ENCODE measurements at regions not wholly inside any gene's neighbourhood (a gene's known extent, or its start where the extent isn't known, plus 50 kb on each side); places are given as distances from the start of the nearest gene placed in this dataset.
"Not testable (repeated sequence)": the region's sequence is repeated elsewhere in the genome, so short reads cannot be mapped to it uniquely, and the experiment has no call there.

DNA sequence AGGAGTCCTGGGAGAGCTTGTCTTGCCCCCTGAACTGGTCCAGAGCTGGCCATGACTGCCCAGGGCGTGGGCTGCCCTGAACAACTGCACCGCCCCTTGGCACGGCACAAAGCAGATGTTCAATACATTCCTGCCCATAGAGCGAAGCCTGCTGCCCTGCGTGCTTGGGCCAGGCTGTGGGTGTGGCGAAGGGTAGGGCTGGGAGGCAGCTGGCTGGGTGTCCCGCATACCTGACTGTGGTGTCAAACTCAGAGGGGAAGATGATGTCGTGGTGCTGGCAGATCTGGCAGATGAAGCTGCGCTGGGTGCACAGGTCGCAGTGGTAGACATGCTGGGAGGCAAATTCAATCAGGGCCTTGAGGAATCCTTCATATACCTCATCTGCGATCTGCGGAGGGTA lies 124.2 kb upstream of the SMURF2 start:
- DNase-seq (ENCODE audit: low spot score) (no peak), ATAC-seq (no peak)

DNA sequence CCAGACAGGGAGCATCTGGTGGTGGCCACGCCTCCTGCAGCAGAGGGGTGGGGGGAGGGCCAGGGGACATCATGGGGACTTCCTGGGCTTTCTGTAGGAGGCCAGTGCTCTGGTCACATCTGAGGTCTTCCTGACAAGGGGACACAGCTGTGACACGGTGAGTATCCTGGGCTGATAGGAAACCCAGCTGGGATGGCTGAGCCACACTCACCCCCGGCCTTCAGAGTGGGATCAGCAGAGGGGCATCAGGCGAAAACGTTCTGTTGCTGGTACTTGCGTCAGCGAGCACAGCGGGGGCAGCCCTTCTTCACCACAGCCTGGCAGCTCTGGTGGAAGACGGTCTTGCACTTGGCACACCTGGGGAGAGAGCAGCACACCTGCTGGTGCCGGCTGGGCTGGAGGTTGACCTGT lies 122.9 kb upstream of the SMURF2 start:
- ATAC-seq (no peak), DNase-seq (ENCODE audit: low spot score) (peak; percentile 27)

DNA sequence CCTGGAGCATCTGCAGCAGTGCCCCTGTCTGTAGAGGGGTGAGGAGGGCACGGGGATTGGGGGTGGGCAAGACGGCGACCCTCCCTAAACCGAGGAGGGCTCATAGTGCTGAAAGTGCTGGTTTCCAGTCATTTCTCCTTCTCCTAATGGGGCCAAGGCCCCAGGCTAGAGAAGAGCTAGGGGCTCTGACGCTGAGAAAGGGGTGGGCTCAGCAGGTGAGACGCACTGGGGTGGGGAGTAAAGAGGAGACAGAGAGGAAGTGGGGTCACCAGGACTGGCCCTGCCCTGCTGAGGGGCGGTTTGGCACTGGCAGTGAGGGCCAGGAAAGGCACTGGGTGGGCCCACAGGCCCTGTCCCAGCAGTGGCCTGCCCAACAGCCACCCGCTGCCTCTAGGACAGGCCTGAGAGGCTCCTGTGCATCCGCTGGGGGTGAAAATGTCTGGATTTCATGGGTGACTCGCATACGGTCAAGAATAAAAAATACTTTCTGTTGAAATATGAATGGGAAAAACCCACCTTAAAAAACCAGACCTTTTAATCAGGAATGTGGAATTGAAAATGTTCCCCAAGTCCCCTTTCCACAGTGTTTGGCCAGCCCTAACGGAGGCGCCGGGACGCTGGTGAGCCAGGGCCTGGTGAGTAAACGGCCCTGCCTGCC lies 122.4 kb upstream of the SMURF2 start:
- ATAC-seq = no peak
- DNase-seq (ENCODE audit: low spot score) = peak; percentile 27

GRCh38 chr17:64783556-64784352 lies 121.6 kb upstream of the SMURF2 start:
- no peak for ATAC-seq
- peak; percentile 43 for DNase-seq (ENCODE audit: low spot score)

DNA sequence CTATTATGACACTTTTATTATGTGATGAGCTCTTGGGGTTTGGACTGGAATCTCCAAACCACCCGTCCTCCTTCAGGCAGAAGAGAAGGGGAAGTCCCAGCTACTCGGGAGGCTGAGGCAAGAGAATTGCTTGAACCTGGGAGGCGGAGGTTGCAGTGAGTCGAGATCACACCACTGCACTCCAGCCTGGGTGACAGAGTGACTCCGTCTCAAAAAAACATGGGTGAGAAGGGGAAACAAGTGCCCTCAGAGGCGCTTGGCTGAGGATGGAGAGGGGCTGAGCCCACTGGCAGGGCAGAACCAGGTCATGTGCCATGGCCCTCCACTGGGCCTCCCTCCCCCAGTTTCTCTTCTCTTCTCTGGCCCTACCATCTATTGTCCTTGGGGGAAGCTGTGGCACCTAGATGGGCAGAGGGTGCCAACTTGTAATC lies 120.9 kb upstream of the SMURF2 start:
- peak; percentile 36 for DNase-seq (ENCODE audit: low spot score)
- ATAC-seq = no peak

DNA sequence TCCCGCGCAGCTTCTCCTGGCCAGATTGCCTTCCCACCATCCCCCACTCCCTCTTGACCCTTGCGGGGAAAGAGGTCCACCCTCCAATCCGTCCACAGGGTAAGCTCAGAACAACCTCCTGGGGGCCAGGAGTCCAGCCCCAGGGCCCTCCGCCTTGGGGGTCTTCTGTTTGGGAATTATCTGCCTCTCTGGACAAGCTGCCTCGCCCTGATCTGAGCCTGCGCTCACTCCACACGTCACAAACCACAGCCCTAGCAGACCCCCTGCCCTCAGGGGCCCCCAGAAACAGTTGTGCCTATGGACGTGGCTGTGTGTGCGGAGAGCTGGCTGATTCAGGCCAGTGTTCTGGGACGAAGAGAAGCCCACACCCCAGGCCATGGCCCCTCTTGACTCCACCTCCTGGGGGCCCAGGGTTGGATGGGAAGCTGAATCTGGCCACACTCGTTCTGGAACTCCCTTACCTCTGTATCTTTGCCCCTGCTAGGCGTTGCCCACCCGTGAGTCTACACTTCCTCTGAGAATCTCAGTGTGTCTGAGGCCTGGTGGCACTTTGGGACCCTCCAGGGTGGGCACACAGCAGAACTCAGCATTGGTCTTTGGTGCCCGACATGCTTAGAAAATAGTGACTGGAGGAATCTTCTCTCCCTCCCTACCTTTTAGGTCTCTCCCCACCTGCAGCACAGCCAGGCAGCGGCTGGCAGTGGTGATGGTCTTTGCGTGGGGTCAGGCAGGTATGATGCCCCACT lies 119.9 kb upstream of the SMURF2 start:
- DNase-seq (ENCODE audit: low spot score) (peak; percentile 40), ATAC-seq (no peak)

- DNase-seq (ENCODE audit: low spot score) (peak; percentile 53), ATAC-seq (peak; percentile 18)
These were observed 119.1 kb upstream of the SMURF2 start for GRCh38 chr17:64781014-64781756.

DNA sequence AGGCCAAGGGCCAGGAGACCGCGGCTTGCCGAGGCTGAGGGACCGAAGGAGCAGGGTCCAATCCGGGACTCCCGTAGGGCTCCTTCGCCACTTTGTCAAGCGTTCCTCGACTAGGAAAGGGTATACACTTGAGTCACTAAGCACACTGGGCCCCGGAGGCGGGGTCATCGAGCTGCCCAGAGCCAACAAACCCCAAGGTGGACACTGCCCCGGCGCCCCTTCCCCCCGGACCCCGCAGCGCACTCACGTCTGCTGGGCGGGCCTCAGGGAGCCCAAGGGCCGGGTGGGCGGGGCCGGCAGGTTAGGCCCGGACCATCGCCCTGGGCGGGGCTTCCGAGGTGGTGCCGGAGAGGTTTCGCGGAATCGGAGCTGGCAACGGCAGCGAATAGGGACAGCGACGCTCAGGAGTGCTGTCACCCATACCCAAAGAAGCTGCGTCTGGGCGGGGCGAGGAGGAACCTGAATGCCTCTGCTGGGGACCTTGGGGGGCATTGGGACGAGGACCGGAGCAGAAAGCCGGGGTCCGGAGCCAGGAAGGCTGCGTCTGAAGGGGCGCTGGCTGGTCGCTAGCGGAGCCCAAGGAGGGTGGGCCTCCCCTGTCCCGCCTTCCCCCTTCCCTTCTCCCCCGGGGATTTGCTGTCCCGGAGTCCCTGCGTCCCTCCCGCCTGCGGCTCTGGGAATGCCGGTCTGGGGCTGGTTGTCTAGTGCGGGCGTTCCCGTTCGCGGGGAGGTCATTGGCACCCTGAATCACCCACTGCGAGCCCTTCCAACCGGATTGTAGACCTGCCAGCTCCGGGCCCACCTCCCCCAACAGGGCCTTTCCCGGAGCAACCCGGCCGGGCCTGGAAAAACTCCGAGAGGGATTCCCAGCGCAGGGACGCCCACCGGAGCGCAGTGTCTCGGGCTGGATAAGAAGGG lies 118.2 kb upstream of the SMURF2 start:
- DNase-seq (ENCODE audit: low spot score) = peak; percentile 63

GRCh38 chr17:64779376-64780095 lies 117.4 kb upstream of the SMURF2 start:
- DNase-seq (ENCODE audit: low spot score) (peak; percentile 45), ATAC-seq (no peak)

More for the DNA sequence above, 118.2 kb upstream of the SMURF2 start:
- peak; percentile 28 for ATAC-seq

- DNase-seq (ENCODE audit: low spot score); ATAC-seq: not testable (repeated sequence)
These were observed 116.9 kb upstream of the SMURF2 start for GRCh38 chr17:64779098-64779375.

DNA sequence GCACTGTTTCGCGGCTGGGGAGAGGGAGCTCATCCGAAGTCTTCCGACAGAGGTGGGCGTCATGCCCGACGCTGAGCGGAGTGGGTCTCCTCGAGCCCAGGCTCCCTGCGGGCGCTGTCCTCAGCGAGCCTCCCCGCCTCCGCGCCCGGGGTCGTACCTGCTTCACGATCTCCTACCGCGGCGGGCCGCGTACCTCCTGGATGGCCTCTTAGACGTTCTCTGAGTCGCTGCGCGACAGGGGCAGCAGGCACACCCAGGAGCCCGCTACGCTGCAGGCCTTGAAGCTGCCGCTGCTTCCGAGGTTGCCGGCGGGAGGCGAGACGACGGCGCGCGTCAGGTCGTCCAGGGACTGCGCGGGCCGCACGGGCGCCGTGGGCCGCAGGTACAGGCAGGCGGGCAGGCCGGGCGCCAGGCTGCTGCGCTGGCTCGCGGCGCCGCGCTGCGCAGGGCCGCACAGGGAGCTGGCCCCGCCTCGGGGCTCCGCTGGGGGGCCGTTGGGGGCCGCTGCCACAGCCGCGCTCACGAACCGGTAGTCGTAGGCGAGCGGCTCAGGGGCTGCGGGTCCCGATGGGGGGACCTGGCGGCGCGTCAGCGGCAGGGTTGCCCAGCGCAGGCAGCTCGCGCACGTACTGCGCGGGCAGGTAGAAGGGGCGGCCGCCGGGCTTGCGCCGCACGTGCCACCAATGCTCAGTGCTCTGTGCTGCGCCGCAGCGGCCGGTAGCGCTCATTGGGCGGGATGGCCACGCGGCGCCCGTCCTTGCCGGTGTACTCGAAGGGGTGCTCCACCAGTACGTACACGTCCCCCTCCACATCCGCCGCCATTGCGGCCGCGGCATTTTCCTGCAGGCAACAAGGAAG lies 116.4 kb upstream of the SMURF2 start:
- ATAC-seq = peak; percentile 51
- peak; percentile 50 for DNase-seq (ENCODE audit: low spot score)

- ATAC-seq (no peak), DNase-seq (ENCODE audit: low spot score) (peak; percentile 48)
These were observed 115.5 kb upstream of the SMURF2 start for GRCh38 chr17:64777415-64778239.

DNA sequence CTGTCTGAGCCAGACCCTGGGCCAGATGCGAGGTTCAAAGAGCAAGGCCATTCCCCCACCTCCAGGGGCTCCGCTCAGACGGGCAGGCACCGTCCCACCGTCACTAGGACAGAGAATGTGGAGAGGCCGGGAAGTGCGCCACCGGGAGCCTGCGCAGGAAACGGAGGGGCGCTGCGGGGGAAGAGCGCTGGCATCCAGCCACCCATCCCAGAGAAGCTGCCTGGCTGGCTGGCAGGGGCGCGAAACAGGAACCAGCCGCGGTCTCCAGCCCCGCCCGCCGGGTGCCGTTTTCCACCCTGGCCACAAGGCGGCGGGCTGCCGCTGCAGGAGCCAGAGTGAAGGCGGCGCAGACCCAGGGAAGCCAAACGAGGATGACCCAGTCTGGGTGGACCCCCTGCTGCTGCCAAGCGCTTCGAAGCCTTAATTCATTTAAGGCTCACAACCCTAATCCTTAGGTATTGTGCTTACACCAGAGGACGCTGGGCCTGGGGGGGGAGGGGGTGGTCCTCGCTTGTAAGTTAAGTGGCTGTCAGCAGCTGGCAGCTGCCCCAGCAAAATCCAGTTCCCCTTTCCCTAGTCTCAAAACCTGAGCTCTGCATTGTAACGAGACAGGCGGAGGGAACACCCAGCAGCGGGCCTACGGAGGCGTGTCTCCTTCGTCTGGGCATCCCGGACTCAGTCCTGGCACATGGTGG lies 114.8 kb upstream of the SMURF2 start:
- DNase-seq (ENCODE audit: low spot score) = peak; percentile 75
- ATAC-seq = peak; percentile 76

DNA sequence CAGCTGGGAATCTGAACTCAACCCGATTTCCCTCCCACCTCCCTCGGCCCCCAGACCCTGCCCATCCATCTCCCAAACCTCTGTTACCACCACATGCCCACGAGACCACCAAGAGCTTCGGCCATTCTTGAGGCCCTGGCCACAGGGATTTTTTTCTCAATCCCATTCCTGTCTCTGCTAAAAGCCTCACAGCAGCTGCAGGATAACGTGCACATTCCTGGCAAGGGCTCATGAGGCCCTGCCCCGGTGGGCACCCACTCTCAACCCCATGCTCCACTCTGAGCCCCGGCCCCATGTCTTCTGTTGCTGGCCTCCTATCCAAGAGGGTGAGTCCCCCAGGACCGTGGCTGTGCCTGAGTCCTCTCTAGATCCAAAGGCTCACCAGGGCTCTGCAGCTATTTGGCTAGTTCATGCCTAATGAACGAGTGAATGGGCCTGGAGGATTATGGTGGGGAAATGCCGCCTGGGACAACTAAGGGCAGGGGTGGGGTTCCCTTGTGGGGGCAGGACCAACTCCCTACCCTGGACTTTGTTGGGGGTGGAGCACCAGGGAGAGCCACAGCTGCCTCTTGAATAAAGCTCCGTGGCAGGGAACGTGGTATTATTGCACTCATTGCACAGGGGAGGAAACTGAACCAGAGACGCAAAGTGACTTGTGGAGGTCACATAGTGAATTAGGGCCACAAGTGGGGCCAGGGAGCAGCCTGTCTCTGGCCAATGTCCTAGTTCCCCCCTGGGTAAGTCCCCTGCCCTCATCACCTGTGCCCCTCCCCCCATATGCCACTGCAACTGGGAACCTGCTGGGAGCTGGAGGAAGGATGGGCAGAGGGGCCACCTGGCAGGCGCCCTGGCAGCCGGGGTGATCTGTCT lies 113.8 kb upstream of the SMURF2 start:
- DNase-seq (ENCODE audit: low spot score) (peak; percentile 42), ATAC-seq (no peak)

DNA sequence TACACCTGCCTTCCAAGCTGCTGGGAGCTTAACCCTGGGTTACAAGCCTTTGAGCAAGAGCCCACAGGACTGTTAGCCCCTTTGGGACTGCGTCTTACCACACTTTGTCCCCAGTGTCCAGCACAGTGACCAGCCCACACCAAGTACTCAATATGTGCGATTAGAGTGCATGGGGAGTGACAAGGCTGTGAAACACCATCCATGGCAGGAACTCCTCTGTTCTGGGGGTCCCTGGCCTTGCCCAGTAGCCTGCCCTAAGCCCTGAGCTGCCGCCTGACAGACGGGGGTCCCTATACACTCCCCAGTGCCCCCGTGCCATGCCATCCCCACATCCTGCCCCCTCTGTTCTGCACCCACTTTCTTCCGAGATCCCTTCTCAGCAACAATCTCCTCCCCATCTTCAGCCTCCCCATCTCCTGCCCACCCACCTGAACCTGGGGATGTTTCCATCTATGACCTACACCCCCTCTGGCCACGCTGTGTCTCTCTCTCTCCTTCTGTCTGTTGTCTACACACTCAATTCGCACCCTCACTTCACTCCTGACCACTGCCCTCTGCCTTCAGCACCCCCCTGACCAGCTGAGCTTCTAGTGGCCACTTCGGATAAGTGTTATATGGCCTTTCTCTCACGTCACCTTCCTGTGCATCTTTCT lies 112.9 kb upstream of the SMURF2 start:
- DNase-seq (ENCODE audit: low spot score) (peak; percentile 35), ATAC-seq (no peak)
